Caco-2 (cell line): ENCODE measurements at regions not wholly inside any gene's neighbourhood (a gene's known extent, or its start where the extent isn't known, plus 50 kb on each side); places are given as distances from the start of the nearest gene placed in this dataset.

Source experiments
- BruUV-seq: library from RNA; stranded (reverse); fragments of 400-500 nt; replicated peaks from 2 replicates; lab custom pipeline; 2021; lab: Mats Ljungman, UMichigan
- CTCF ChIA-PET: fragments of 300-600 bp; sonication (Branson Sonifier 250); formaldehyde crosslinking; loops from one replicate; lab custom pipeline; 2022; ENCODE audit warnings: antibody characterized with exemption; lab: Charles Lee
- POLR2A ChIA-PET: fragments of 300-600 bp; sonication (Branson Sonifier 250); formaldehyde crosslinking; loops from one replicate; lab custom pipeline; 2022; ENCODE audit warnings: antibody characterized with exemption; lab: Charles Lee
- DNase-seq, 2 experiments: peaks; one replicate each; pipeline versions ENCODE4 v3.0.0 to v3.0.0-alpha.2; 2020 to 2022
- H3K27me3 ChIP-seq: replicated peaks from 2 replicates; pipeline ENCODE4 v1.6.0; 2011; ENCODE audit warnings: low read length; ENCODE audit not compliant: control insufficient read depth, insufficient read depth
- H3K36me3 ChIP-seq: 2 replicates; pipeline ENCODE4 v1.5.1; 2011; ENCODE audit warnings: low read length; ENCODE audit not compliant: control insufficient read depth, insufficient read depth
- H3K4me1 ChIP-seq: fragments of 250-450 bp; sonication (Bioruptor Pico); 2 replicates; pipeline ENCODE4 v1.5.1; 2020; ENCODE audit warnings: mild to moderate bottlenecking
- H3K4me3 ChIP-seq: 2 replicates; pipeline ENCODE4 v1.5.1; 2011; ENCODE audit warnings: low read depth, mild to moderate bottlenecking, control low read depth, low read length
- H3K9me3 ChIP-seq: fragments of 250-450 bp; sonication (Bioruptor Pico); 2 replicates; pipeline ENCODE4 v1.5.1; 2020; ENCODE audit warnings: mild to moderate bottlenecking, moderate library complexity
- H3K27ac Mint-ChIP-seq: one replicate; pipeline ENCODE4 v1.8.0; 2022; ENCODE audit warnings: mixed read lengths; ENCODE audit not compliant: unreplicated experiment
- H3K27me3 Mint-ChIP-seq: one replicate; pipeline ENCODE4 v1.8.0; 2022; ENCODE audit warnings: mixed read lengths; ENCODE audit not compliant: insufficient read depth, unreplicated experiment
- H3K36me3 Mint-ChIP-seq: one replicate; pipeline ENCODE4 v1.8.0; 2022; ENCODE audit warnings: mild to moderate bottlenecking, mixed read lengths; ENCODE audit not compliant: insufficient read depth, unreplicated experiment
- H3K4me1 Mint-ChIP-seq: one replicate; pipeline ENCODE4 v1.8.0; 2022; ENCODE audit warnings: low read depth, mixed read lengths; ENCODE audit not compliant: unreplicated experiment
- H3K4me3 Mint-ChIP-seq: one replicate; pipeline ENCODE4 v1.8.0; 2022; ENCODE audit warnings: mild to moderate bottlenecking, moderate library complexity, mixed read lengths; ENCODE audit not compliant: unreplicated experiment
- H3K9me3 Mint-ChIP-seq: one replicate; pipeline ENCODE4 v1.8.0; 2022; ENCODE audit warnings: mixed read lengths; ENCODE audit not compliant: unreplicated experiment
- CTCF ChIP-seq, 2 experiments: fragments of 200-600 bp in 1 of 2; IDR thresholded peaks; 1 replicate in 1 of 2; 2 replicates in 1 of 2; pipeline versions ENCODE4 v1.5.1 to v1.8.0; 2011 to 2022; ENCODE audit warnings: antibody characterized with exemption in 1 of 2, control low read depth in 1 of 2, inconsistent platforms in 1 of 2, low read depth in 1 of 2, low read length in 1 of 2, mild to moderate bottlenecking in 1 of 2, moderate library complexity in 1 of 2; ENCODE audit not compliant: insufficient read depth in 1 of 2, severe bottlenecking in 1 of 2, unreplicated experiment in 1 of 2
- intact Hi-C: fragments of 100-400 bp; cut with micrococcal nuclease; formaldehyde crosslinking; loops from one replicate; pipeline ENCODE4 v1.10.0; 2022; ENCODE audit not compliant: unreplicated experiment

GRCh38 chr12:125355614-125356013 is 290.4 kb downstream of the AACS start:
- no peaks in the 10 kb centered on the region for H3K9me3 Mint-ChIP-seq
- Histone ChIP-seq H3K36me3 (no peaks in the 10 kb centered on the region), H3K4me3 (no peak overlapping the region), H3K4me1 (no peaks in the 10 kb centered on the region), H3K27me3 (no peaks in the 10 kb centered on the region), H3K9me3 (no peaks in the 10 kb centered on the region)
- no peak overlapping the region for H3K27ac Mint-ChIP-seq
- TF ChIP-seq CTCF (IDR thresholded peaks at IDR 0.05; ENCODE audit: insufficient read depth in 1 of 2, low read depth in 1 of 2, low read length in 1 of 2, severe bottlenecking in 1 of 2, unreplicated experiment in 1 of 2): no peak
- H3K36me3 Mint-ChIP-seq: no peaks in the 10 kb centered on the region
- no TSS peak for BruUV-seq
- H3K4me3 Mint-ChIP-seq: no peak overlapping the region
- no peaks in the 10 kb centered on the region for H3K4me1 Mint-ChIP-seq
- ChIA-PET POLR2A (no interaction called here), CTCF (no interaction called here)
- intact Hi-C loops: no loop called here
- peaks cover 8% of the 10 kb centered on the region for H3K27me3 Mint-ChIP-seq
- DNase-seq: no peak

- BruUV-seq: no TSS peak
- Histone ChIP-seq H3K4me3 (no peak overlapping the region), H3K9me3 (no peaks in the 10 kb centered on the region), H3K36me3 (no peaks in the 10 kb centered on the region), H3K27me3 (no peaks in the 10 kb centered on the region), H3K4me1 (no peaks in the 10 kb centered on the region)
- Mint-ChIP-seq H3K9me3 (no peaks in the 10 kb centered on the region), H3K27ac (no peak overlapping the region), H3K36me3 (no peaks in the 10 kb centered on the region), H3K27me3 (peaks cover 11% of the 10 kb centered on the region), H3K4me1 (no peaks in the 10 kb centered on the region), H3K4me3 (no peak overlapping the region)
- TF ChIP-seq CTCF (IDR thresholded peaks at IDR 0.05; ENCODE audit: insufficient read depth in 1 of 2, low read depth in 1 of 2, low read length in 1 of 2, severe bottlenecking in 1 of 2, unreplicated experiment in 1 of 2): no peak
- ChIA-PET CTCF (no interaction called here), POLR2A (no interaction called here)
- intact Hi-C loops: no loop called here
- DNase-seq: no peak
Measured at GRCh38 chr12:125356111-125356510, 290.9 kb downstream of the AACS start.

- Mint-ChIP-seq H3K36me3 (no peaks in the 10 kb centered on the region), H3K4me1 (no peaks in the 10 kb centered on the region), H3K27me3 (peaks cover 15% of the 10 kb centered on the region), H3K27ac (no peak overlapping the region), H3K9me3 (no peaks in the 10 kb centered on the region), H3K4me3 (no peak overlapping the region)
- BruUV-seq: no TSS peak
- Histone ChIP-seq H3K4me1 (no peaks in the 10 kb centered on the region), H3K4me3 (no peak overlapping the region), H3K27me3 (no peaks in the 10 kb centered on the region), H3K9me3 (no peaks in the 10 kb centered on the region), H3K36me3 (no peaks in the 10 kb centered on the region)
- POLR2A ChIA-PET: no interaction called here
- no peak for DNase-seq
- CTCF ChIA-PET: no interaction called here
- intact Hi-C loops: no loop called here
- TF ChIP-seq CTCF (IDR thresholded peaks at IDR 0.05; ENCODE audit: insufficient read depth in 1 of 2, low read depth in 1 of 2, low read length in 1 of 2, severe bottlenecking in 1 of 2, unreplicated experiment in 1 of 2): no peak
Measured at GRCh38 chr12:125357561-125357960, 292.3 kb downstream of the AACS start.
